ENCODE measurements at regions not wholly inside any gene's neighbourhood (a gene's known extent, or its start where the extent isn't known, plus 50 kb on each side); places are given as distances from the start of the nearest gene placed in this dataset.
"Not testable (repeated sequence)": the region's sequence is repeated elsewhere in the genome, so short reads cannot be mapped to it uniquely, and the experiment has no call there.

- no peaks in the 10 kb centered on the region for H3K27me3 ChIP-seq
- H3K27ac ChIP-seq: no peak overlapping the region
- H3K4me1 ChIP-seq: no peaks in the 10 kb centered on the region
- no peak for TF ChIP-seq POLR2A (IDR thresholded peaks at IDR 0.05)
- TF ChIP-seq CTCF (IDR thresholded peaks at IDR 0.05): no peak
- intact Hi-C loops (cut with DNase I): no loop called here
- DNase-seq (no peak), ATAC-seq (no peak)
- H3K9me3 ChIP-seq: peaks cover 0 to 6% (median under 1%) of the 10 kb centered on the region in 12 donors
- no peak overlapping the region for H3K4me3 ChIP-seq
- WGBS, 4 donors: 73 to 87% (median 80%) methylated on average over 3 of the region's 3 CpGs
- no peaks in the 10 kb centered on the region for H3K36me3 ChIP-seq
Measured at GRCh38 chr12:46692606-46693005, 133.2 kb downstream of the SLC38A4 start.

- WGBS, 4 donors: 88 to 92% (median 88%) methylated on average over 3 of the region's 3 CpGs
- no peaks in the 10 kb centered on the region for H3K27me3 ChIP-seq
- no peaks in the 10 kb centered on the region for H3K9me3 ChIP-seq
- DNase-seq: no peak
- TF ChIP-seq POLR2A (IDR thresholded peaks at IDR 0.05): no peak
- TF ChIP-seq CTCF (IDR thresholded peaks at IDR 0.05): no peak
- ATAC-seq: no peak
- intact Hi-C loops (cut with DNase I): loop anchor here in 2 of 10 donors (10.0 kb wide), 2 partner anchors 148 to 328 kb away; no protein-coding TSS in a partner anchor
- H3K4me3 ChIP-seq: no peak overlapping the region
- H3K27ac ChIP-seq: no peak overlapping the region
- H3K36me3 ChIP-seq: no peaks in the 10 kb centered on the region
- H3K4me1 ChIP-seq: no peaks in the 10 kb centered on the region
Measured at GRCh38 chr12:46686267-46686942, 139.4 kb downstream of the SLC38A4 start.

GRCh38 chr12:46684243-46684642 is 141.6 kb downstream of the SLC38A4 start:
- not testable (repeated sequence) for H3K27me3 ChIP-seq, H3K36me3 ChIP-seq, H3K4me1 ChIP-seq, DNase-seq, H3K9me3 ChIP-seq, ATAC-seq, H3K27ac ChIP-seq, H3K4me3 ChIP-seq
- WGBS, 4 donors: 90 to 96% (median 93%) methylated on average over 3 of the region's 3 CpGs
- intact Hi-C loops (cut with DNase I): loop anchor here in 4 of 10 donors (5.0 to 10.0 kb wide), 4 partner anchors 151 to 331 kb away; no protein-coding TSS in a partner anchor

- intact Hi-C loops (cut with DNase I): loop anchor here in 4 of 10 donors (5.0 to 10.0 kb wide), 4 partner anchors 153 to 333 kb away; no protein-coding TSS in a partner anchor
- ATAC-seq (no peak), DNase-seq (no peak)
- H3K27me3 ChIP-seq: no peaks in the 10 kb centered on the region
- H3K4me1 ChIP-seq: no peaks in the 10 kb centered on the region
- no peak overlapping the region for H3K4me3 ChIP-seq
- WGBS, 4 donors: 40 to 81% (median 63%) methylated on average over 1 of the region's 1 CpG
- no peak for TF ChIP-seq POLR2A (IDR thresholded peaks at IDR 0.05)
- TF ChIP-seq CTCF (IDR thresholded peaks at IDR 0.05): no peak
- H3K9me3 ChIP-seq: no peaks in the 10 kb centered on the region
- no peak overlapping the region for H3K27ac ChIP-seq
- H3K36me3 ChIP-seq: no peaks in the 10 kb centered on the region
Measured at GRCh38 chr12:46682148-46682547, 143.6 kb downstream of the SLC38A4 start.

Data from heart left ventricle (tissue), 16 donors.